BJ (cell line): ENCODE measurements at regions not wholly inside any gene's neighbourhood (a gene's known extent, or its start where the extent isn't known, plus 50 kb on each side); places are given as distances from the start of the nearest gene placed in this dataset.
"Not testable (repeated sequence)": the region's sequence is repeated elsewhere in the genome, so short reads cannot be mapped to it uniquely, and the experiment has no call there.

Source experiments
- CTCF ChIA-PET: fragments of 350-600 bp; formaldehyde crosslinking; extraction: SDS; loops from one replicate; lab custom pipeline; 2021; ENCODE audit warnings: antibody characterized with exemption, inconsistent platforms; lab: Yijun Ruan, JAX
- POLR2A ChIA-PET: fragments of 300-600 bp; sonication (Branson Sonifier 250); formaldehyde crosslinking; extraction: SDS; loops from one replicate; lab custom pipeline; 2021; ENCODE audit warnings: antibody characterized with exemption; lab: Charles Lee
- DNase-seq: peaks from one replicate; pipeline ENCODE4 v3.0.0-alpha.2; 2011; ENCODE audit warnings: low read depth
- H3K27me3 ChIP-seq: 2 replicates; pipeline ENCODE4 v1.6.0; 2011; ENCODE audit warnings: low read length; ENCODE audit not compliant: control insufficient read depth, insufficient read depth
- H3K36me3 ChIP-seq: 2 replicates; pipeline ENCODE4 v1.5.1; 2011; ENCODE audit warnings: low read length; ENCODE audit not compliant: control insufficient read depth, insufficient read depth
- H3K4me3 ChIP-seq: 2 replicates; pipeline ENCODE4 v1.5.1; 2011; ENCODE audit warnings: low read depth, mild to moderate bottlenecking, control low read depth, low read length
- CTCF ChIP-seq: IDR thresholded peaks from 2 replicates; pipeline ENCODE4 v1.5.1; 2011; ENCODE audit warnings: low read depth, mild to moderate bottlenecking, control low read depth, inconsistent platforms, low read length, moderate library complexity; ENCODE audit not compliant: insufficient read depth

DNA sequence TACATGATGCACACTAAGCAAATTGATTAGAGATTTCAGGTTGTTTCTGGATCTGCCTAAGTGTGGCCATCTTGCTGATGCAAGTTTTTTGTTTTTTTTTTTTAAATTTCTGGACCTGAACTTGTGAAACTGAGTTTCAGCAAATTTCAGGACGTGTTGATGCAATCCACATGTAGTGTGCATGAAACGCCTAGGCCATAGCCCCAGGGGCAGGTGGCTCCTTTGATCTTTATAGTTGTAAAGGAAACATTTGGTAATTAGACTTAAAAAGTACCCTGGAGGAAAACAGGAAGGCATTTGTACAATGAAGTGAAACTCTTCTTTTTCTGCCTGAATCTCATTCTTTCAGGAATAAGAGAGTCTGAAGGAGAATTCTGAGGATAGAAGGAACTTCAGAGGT lies 162.2 kb upstream of the LHX8 start:
- ChIA-PET POLR2A (no interaction called here), CTCF (no interaction called here)
- Histone ChIP-seq H3K4me3 (no peak overlapping the region), H3K27me3 (no peaks in the 10 kb centered on the region), H3K36me3 (no peaks in the 10 kb centered on the region)
- DNase-seq, result no peak
- no peak for TF ChIP-seq CTCF

GRCh38 chr1:74976491-74976890 lies 157.7 kb upstream of the LHX8 start:
- no peaks in the 10 kb centered on the region for H3K27me3 ChIP-seq
- H3K36me3 ChIP-seq, result no peaks in the 10 kb centered on the region
- H3K4me3 ChIP-seq, result no peak overlapping the region
- CTCF ChIA-PET, result no interaction called here
- no peak for TF ChIP-seq CTCF
- DNase-seq, result no peak
- POLR2A ChIA-PET, result no interaction called here

DNA sequence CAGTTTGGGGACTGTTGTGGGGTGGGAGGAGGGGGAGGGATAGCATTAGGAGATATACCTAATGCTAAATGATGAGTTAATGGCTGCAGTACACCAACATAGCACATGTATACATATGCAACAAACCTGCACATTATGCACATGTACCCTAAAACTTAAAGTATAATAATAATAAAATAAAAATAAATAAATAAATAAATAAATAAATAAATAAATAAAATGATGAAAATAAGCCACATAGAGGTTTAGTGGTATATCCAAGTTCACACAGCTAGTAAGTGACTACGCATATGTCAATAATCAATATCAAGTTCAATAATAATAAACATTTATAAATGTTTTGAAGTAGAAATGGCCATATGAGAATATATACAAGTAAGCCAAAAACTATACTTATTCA lies 141.7 kb upstream of the LHX8 start:
- H3K27me3 ChIP-seq, POLR2A ChIA-PET, H3K4me3 ChIP-seq, DNase-seq, H3K36me3 ChIP-seq, CTCF ChIA-PET: not testable (repeated sequence)

- TF ChIP-seq CTCF, result no peak
- Histone ChIP-seq H3K27me3 (no peaks in the 10 kb centered on the region), H3K36me3 (no peaks in the 10 kb centered on the region), H3K4me3 (no peak overlapping the region)
- ChIA-PET CTCF (interaction anchor here (1.0 kb wide), 1 partner anchor 16 kb away, joined by 3 read pairs; no protein-coding TSS in a partner anchor), POLR2A (no interaction called here)
- DNase-seq, result no peak
Measured at GRCh38 chr1:74995821-74996220, 138.4 kb upstream of the LHX8 start.

DNA sequence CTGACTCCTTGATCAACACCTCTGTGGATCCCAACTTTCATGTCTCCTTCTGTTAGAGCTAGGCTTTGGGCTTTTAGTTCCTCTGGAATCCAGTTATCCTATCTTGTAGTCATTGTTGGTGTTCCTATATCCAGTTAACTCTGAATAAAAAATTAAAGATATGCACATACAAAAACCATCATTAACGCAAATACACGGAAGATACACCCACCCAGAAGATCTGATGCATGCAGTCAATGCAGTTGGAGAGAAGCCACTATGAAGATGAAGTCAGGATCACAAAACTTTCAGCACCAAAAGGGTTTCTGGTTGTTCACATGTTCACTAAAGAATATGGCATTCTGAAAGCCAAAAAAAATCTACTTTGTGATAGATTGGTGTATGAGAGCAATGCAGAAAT lies 123.6 kb upstream of the LHX8 start:
- ChIA-PET CTCF (no interaction called here), POLR2A (no interaction called here)

More for the DNA sequence above, 123.6 kb upstream of the LHX8 start:
- no peak for DNase-seq
- TF ChIP-seq CTCF, result no peak
- H3K36me3 ChIP-seq, result no peaks in the 10 kb centered on the region
- H3K27me3 ChIP-seq, result no peaks in the 10 kb centered on the region
- no peak overlapping the region for H3K4me3 ChIP-seq
